HepG2 (cell line): ENCODE measurements at regions not wholly inside any gene's neighbourhood (a gene's known extent, or its start where the extent isn't known, plus 50 kb on each side); places are given as distances from the start of the nearest gene placed in this dataset.
A peak's percentile ranks its signal among the peaks of the same experiment; 100 is the strongest.

Experiments used
- ATAC-seq: fragments of 200-7000 bp; cut with Tn5 transposase; 3 replicates; pipeline ENCODE4 v1.9.1; 2020; ENCODE audit warnings: mild to moderate bottlenecking, moderate library complexity
- BruUV-seq: library from RNA; stranded (reverse); fragments of 400-500 nt; replicated peaks from 2 replicates; lab custom pipeline; 2021; lab: Mats Ljungman, UMichigan
- CTCF ChIA-PET: fragments of 300-600 bp; formaldehyde crosslinking; extraction: SDS; loops from one replicate; lab custom pipeline; 2021; ENCODE audit warnings: low total read pairs, inconsistent platforms, low intra/inter-chr PET ratio; lab: Yijun Ruan, JAX
- POLR2A ChIA-PET: fragments of 350-600 bp; sonication (Branson Sonifier 250); formaldehyde crosslinking; loops from one replicate; lab custom pipeline; 2020; ENCODE audit warnings: antibody characterized with exemption, inconsistent platforms; lab: Yijun Ruan, JAX
- DNase-seq: peaks from one replicate; pipeline ENCODE4 v3.0.0-alpha.2; 2015; ENCODE audit warnings: low spot score
- FAIRE-seq: peaks from 3 replicates; lab custom pipeline; 2011; peaks lifted over from hg19 to GRCh38; lab: Jason Lieb, UNC
- H2AFZ ChIP-seq: one replicate; pipeline ENCODE4 v1.6.1; 2011; ENCODE audit warnings: low read length, inconsistent platforms
- H3K27ac ChIP-seq: fragments of 300-600 bp; 3 replicates; pipeline ENCODE4 v1.8.0; 2011; ENCODE audit warnings: mixed run types, mild to moderate bottlenecking, mixed read lengths, low read length, inconsistent platforms; ENCODE audit not compliant: insufficient read depth; ENCODE audit errors: extremely low read length
- H3K27me3 ChIP-seq, 2 experiments: fragments of 200-600 bp in 1 of 2; 2 replicates in 1 of 2; 3 replicates in 1 of 2; pipeline versions ENCODE4 v1.6.0 to v1.8.0; 2011; ENCODE audit warnings: low read length in 2 of 2, mild to moderate bottlenecking in 2 of 2, moderate library complexity in 2 of 2, inconsistent platforms in 1 of 2; ENCODE audit not compliant: insufficient read depth in 2 of 2, control insufficient read depth in 1 of 2
- H3K36me3 ChIP-seq, 2 experiments: fragments of 200-600 bp in 1 of 2; replicated peaks in 1 of 2; 2 replicates in 1 of 2; 3 replicates in 1 of 2; pipeline versions ENCODE4 v1.5.1 to v1.8.0; 2011; ENCODE audit warnings: low read length in 2 of 2, inconsistent platforms in 1 of 2; ENCODE audit not compliant: insufficient read depth in 2 of 2, control insufficient read depth in 1 of 2
- H3K4me1 ChIP-seq: 2 replicates; pipeline ENCODE4 v1.5.1; 2012; ENCODE audit warnings: low read length, inconsistent platforms; ENCODE audit not compliant: insufficient read depth
- H3K4me2 ChIP-seq: 2 replicates; pipeline ENCODE4 v1.6.0; 2011; ENCODE audit warnings: low read depth, low read length, inconsistent platforms
- H3K4me3 ChIP-seq, 3 experiments: fragments of 200-600 bp in 1 of 3; sonication (generic), shearing (Covaris generic) in 1 of 3; replicated peaks in 1 of 3; 2 replicates each; pipeline ENCODE4 v1.5.1; 2011 to 2016; ENCODE audit warnings: low read length in 3 of 3, inconsistent platforms in 2 of 3, low read depth in 2 of 3, mild to moderate bottlenecking in 2 of 3, control low read depth in 1 of 3, mixed read lengths in 1 of 3; ENCODE audit not compliant: insufficient read depth in 1 of 3
- H3K79me2 ChIP-seq: one replicate; pipeline ENCODE4 v1.6.1; 2011; ENCODE audit warnings: low read length, inconsistent platforms; ENCODE audit not compliant: insufficient read depth
- H3K9ac ChIP-seq: 2 replicates; pipeline ENCODE4 v1.6.0; 2011; ENCODE audit warnings: mild to moderate bottlenecking, low read depth, low read length, inconsistent platforms; ENCODE audit not compliant: insufficient read depth
- H3K9me3 ChIP-seq: 2 replicates; pipeline ENCODE4 v1.5.1; 2012; ENCODE audit warnings: mild to moderate bottlenecking, low read length
- H4K20me1 ChIP-seq: 2 replicates; pipeline ENCODE4 v1.6.0; 2011; ENCODE audit warnings: inconsistent platforms, mild to moderate bottlenecking, low read length, moderate library complexity; ENCODE audit not compliant: insufficient read depth
- AGO1 ChIP-seq: fragments of 200-400 bp; formaldehyde crosslinking; IDR thresholded peaks from 2 replicates; pipeline ENCODE4 v1.6.1; 2017; ENCODE audit warnings: mild to moderate bottlenecking, low read depth, low read length, moderate library complexity; ENCODE audit not compliant: poor library complexity, severe bottlenecking
- CAMTA2 ChIP-seq: sonication (generic); formaldehyde crosslinking; IDR thresholded peaks from 2 replicates; pipeline ENCODE4 v1.4.0; 2020; ENCODE audit warnings: mild to moderate bottlenecking, missing genetic modification reagents, borderline replicate concordance
- FOXO1 ChIP-seq: sonication (generic); formaldehyde crosslinking; IDR thresholded peaks from 2 replicates; pipeline ENCODE4 v1.4.0; 2020; ENCODE audit warnings: missing genetic modification reagents
- HNRNPLL ChIP-seq: fragments of 200-400 bp; formaldehyde crosslinking; IDR thresholded peaks from 2 replicates; pipeline ENCODE4 v1.6.1; 2017; ENCODE audit warnings: mild to moderate bottlenecking, low read depth, low read length; ENCODE audit not compliant: poor library complexity, severe bottlenecking
- KDM5A ChIP-seq: fragments of 200-600 bp; sonication (generic); IDR thresholded peaks from 2 replicates; pipeline ENCODE4 v1.7.0; 2018; ENCODE audit warnings: antibody characterized with exemption, mild to moderate bottlenecking, low read length, borderline replicate concordance
- MEF2D ChIP-seq: sonication (generic); formaldehyde crosslinking; IDR thresholded peaks from 2 replicates; pipeline ENCODE4 v1.5.1; 2020; ENCODE audit warnings: mild to moderate bottlenecking, missing genetic modification reagents
- MYC ChIP-seq: sonication (generic); formaldehyde crosslinking; IDR thresholded peaks from 2 replicates; pipeline ENCODE4 v1.9.0; 2021; ENCODE audit warnings: missing genetic modification reagents, borderline replicate concordance
- NR1H2 ChIP-seq: sonication (generic); formaldehyde crosslinking; IDR thresholded peaks from 2 replicates; pipeline ENCODE4 v1.8.1; 2022; ENCODE audit warnings: low read depth, missing genetic modification reagents, borderline replicate concordance
- NR2C2 ChIP-seq: sonication (generic); formaldehyde crosslinking; IDR thresholded peaks from 2 replicates; pipeline ENCODE4 v1.4.0; 2020; ENCODE audit warnings: missing genetic modification reagents, mild to moderate bottlenecking, moderate library complexity, borderline replicate concordance
- PITX1 ChIP-seq: sonication (generic); formaldehyde crosslinking; IDR thresholded peaks from 2 replicates; pipeline ENCODE4 v1.5.1; 2020; ENCODE audit warnings: mild to moderate bottlenecking, missing genetic modification reagents
- ZNF749 ChIP-seq: sonication (generic); formaldehyde crosslinking; IDR thresholded peaks from 2 replicates; pipeline ENCODE4 v1.8.0; 2022; ENCODE audit warnings: mild to moderate bottlenecking, missing genetic modification reagents, moderate library complexity, borderline replicate concordance
- WGBS: methylation state at CpG from one replicate; pipeline ENCODE4 v1.1.6; 2017; ENCODE audit warnings: low lambda C conversion rate; 5-methylcytosine and 5-hydroxymethylcytosine counted together
- in situ Hi-C: cut with HindIII; loops from 2 replicates; pipeline ENCODE4 v1.10.0; 2017; ENCODE audit warnings: low pct_unique_long_range_greater_than_20kb; ENCODE audit not compliant: extremely low pct_ligation_motif_present
- intact Hi-C: fragments of 100-400 bp; cut with micrococcal nuclease; formaldehyde crosslinking; loops from one replicate; pipeline ENCODE4 v1.10.0; 2022; ENCODE audit not compliant: unreplicated experiment
- TF ChIP-seq, protein P1 (sequence below): sonication (generic); formaldehyde crosslinking; IDR thresholded peaks from 2 replicates; pipeline ENCODE4 v1.4.0; 2020; ENCODE audit warnings: missing genetic modification reagents
- TF ChIP-seq, protein P2 (sequence below), 2 experiments: sonication (generic) in 1 of 2; formaldehyde crosslinking in 1 of 2; IDR thresholded peaks; 2 replicates each; pipeline versions ENCODE4 v1.4.0 to v1.6.1; 2018 to 2020; ENCODE audit warnings: missing genetic modification reagents in 2 of 2, borderline replicate concordance in 1 of 2, low read depth in 1 of 2, mild to moderate bottlenecking in 1 of 2, missing biosample characterization in 1 of 2

DNA sequence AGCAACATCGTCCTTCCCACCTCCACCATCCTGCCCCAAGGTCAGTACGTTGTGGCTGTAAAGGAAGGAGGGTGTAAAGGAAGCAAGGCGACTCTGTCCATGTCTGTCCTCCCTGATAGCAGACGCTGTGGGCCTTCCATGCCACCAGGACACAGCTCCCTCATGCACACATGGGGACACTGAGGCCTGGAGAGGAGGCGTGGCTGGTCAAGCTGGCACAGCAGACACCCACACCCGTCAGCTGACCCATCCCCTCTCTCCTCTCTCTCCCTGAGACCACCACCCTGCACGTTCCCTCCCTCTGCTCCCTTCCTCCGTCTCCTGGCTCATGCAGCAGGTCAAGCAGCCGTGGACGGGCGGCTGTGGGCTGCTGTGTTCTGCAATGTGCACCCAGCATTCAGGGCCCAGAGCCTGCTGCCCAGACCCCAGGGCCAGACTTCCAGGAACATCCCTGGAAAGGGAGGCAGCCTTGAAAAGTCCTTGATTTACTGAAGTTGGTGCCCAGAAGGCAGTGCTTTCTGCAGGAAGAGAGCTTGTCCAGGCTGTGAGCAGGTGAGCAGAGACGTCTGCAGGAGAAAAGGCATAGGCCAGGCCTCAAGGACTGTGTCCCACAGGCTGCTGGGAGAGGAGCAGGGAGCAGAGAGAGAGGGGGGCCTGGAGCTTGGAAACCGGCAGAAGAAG lies 133.6 kb downstream of the DDX1 start:
- ChIA-PET POLR2A (no interaction called here), CTCF (no interaction called here)
- FAIRE-seq (no peak), DNase-seq (no peak), ATAC-seq (peak; percentile 27)
- Histone ChIP-seq H3K79me2 (no peaks in the 10 kb centered on the region), H3K9ac (no peak overlapping the region), H3K27ac (no peak overlapping the region), H3K4me1 (0 out of 2 replicates have a peak, but pooled peaks cover 5% of the 10 kb centered on the region), H3K36me3 (no peaks in the 10 kb centered on the region), H3K9me3 (no peaks in the 10 kb centered on the region), H3K4me2 (no peak overlapping the region), H3K27me3 (peaks cover 15 to 72% of the 10 kb centered on the region in 2 experiments), H4K20me1 (no peaks in the 10 kb centered on the region), H3K4me3 (no peak overlapping the region), H2AFZ (no peak overlapping the region)
- intact Hi-C loops (no loop called here), in situ Hi-C loops (loop anchor here (25.0 kb wide), 1 partner anchor 88 kb away; no protein-coding TSS in a partner anchor)
- no peak for TF ChIP-seq ZNF749 (CRISPR knock-in tag)
- TF ChIP-seq FOXO1 (CRISPR knock-in tag): no peak
- TF ChIP-seq HNRNPLL: no peak
- no peak for TF ChIP-seq KDM5A
- TF ChIP-seq, protein P1, sequence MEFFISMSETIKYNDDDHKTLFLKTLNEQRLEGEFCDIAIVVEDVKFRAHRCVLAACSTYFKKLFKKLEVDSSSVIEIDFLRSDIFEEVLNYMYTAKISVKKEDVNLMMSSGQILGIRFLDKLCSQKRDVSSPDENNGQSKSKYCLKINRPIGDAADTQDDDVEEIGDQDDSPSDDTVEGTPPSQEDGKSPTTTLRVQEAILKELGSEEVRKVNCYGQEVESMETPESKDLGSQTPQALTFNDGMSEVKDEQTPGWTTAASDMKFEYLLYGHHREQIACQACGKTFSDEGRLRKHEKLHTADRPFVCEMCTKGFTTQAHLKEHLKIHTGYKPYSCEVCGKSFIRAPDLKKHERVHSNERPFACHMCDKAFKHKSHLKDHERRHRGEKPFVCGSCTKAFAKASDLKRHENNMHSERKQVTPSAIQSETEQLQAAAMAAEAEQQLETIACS (CRISPR knock-in tag): no peak
- no peak for TF ChIP-seq PITX1 (CRISPR knock-in tag)
- no peak for TF ChIP-seq NR2C2 (CRISPR knock-in tag)
- TF ChIP-seq, protein P2, sequence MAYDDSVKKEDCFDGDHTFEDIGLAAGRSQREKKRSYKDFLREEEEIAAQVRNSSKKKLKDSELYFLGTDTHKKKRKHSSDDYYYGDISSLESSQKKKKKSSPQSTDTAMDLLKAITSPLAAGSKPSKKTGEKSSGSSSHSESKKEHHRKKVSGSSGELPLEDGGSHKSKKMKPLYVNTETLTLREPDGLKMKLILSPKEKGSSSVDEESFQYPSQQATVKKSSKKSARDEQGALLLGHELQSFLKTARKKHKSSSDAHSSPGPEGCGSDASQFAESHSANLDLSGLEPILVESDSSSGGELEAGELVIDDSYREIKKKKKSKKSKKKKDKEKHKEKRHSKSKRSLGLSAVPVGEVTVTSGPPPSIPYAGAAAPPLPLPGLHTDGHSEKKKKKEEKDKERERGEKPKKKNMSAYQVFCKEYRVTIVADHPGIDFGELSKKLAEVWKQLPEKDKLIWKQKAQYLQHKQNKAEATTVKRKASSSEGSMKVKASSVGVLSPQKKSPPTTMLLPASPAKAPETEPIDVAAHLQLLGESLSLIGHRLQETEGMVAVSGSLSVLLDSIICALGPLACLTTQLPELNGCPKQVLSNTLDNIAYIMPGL (CRISPR knock-in tag; IDR thresholded peaks at IDR 0.05; ENCODE audit: borderline replicate concordance in 1 of 2, low read depth in 1 of 2): no peak
- no peak for TF ChIP-seq CAMTA2 (CRISPR knock-in tag)
- no peak for TF ChIP-seq NR1H2 (CRISPR knock-in tag)
- no peak for TF ChIP-seq MEF2D
- TF ChIP-seq AGO1: no peak
- no peak for TF ChIP-seq MYC (CRISPR knock-in tag)
- 31% methylated on average over 13 of the region's 13 CpGs for WGBS
- BruUV-seq: no TSS peak
